ENCODE measurements at regions not wholly inside any gene's neighbourhood (a gene's known extent, or its start where the extent isn't known, plus 50 kb on each side); places are given as distances from the start of the nearest gene placed in this dataset.

GRCh38 chr2:76169276-76170008, 458.7 kb upstream of the GCFC2 start:
- H3K4me1 ChIP-seq (ENCODE audit: control insufficient read depth in 1 of 2, insufficient read depth in 2 of 2, low read depth in 1 of 2, low read length in 1 of 2): no peaks in the 10 kb centered on the region
- TF ChIP-seq NFIC (IDR thresholded peaks at IDR 0.05; ENCODE audit: borderline replicate concordance) (no peak), RAD21 (IDR thresholded peaks at IDR 0.05; ENCODE audit: low read length) (no peak), TCF12 (IDR thresholded peaks at IDR 0.05) (no peak), REST (IDR thresholded peaks at IDR 0.05; ENCODE audit: low read depth, low read length) (no peak), MXI1 (IDR thresholded peaks at IDR 0.05; ENCODE audit: low read depth, low read length) (no peak), JUND (IDR thresholded peaks at IDR 0.05) (no peak), RCOR1 (IDR thresholded peaks at IDR 0.05; ENCODE audit: low read length) (no peak), USF2 (IDR thresholded peaks at IDR 0.05; ENCODE audit: borderline replicate concordance, low read depth, low read length) (no peak)
- H3K36me3 ChIP-seq (replicated peaks in 1 of 2; ENCODE audit: control insufficient read depth in 1 of 2, insufficient read depth in 2 of 2, low read length in 1 of 2): no peaks in the 10 kb centered on the region
- ChIA-PET POLR2A (no interaction called here), CTCF (interaction anchor here (0.5 kb wide), 1 partner anchor 15 kb away, joined by 4 read pairs; no protein-coding TSS in a partner anchor)
- no peaks in the 10 kb centered on the region for H3K9me3 ChIP-seq
- no peak overlapping the region for H3K4me3 ChIP-seq (ENCODE audit: low read depth in 2 of 2, low read length in 1 of 2)
- no peaks in the 10 kb centered on the region for H4K20me1 ChIP-seq (ENCODE audit: insufficient read depth)
- no peak overlapping the region for H3K4me2 ChIP-seq
- H2AFZ ChIP-seq (ENCODE audit: low read depth): no peak overlapping the region
- no peaks in the 10 kb centered on the region for H3K27me3 ChIP-seq (ENCODE audit: insufficient read depth)
- H3K79me2 ChIP-seq (ENCODE audit: insufficient read depth): no peaks in the 10 kb centered on the region
- no peaks in the 10 kb centered on the region for H3F3A ChIP-seq (replicated peaks; ENCODE audit: insufficient read depth)
- no peak for DNase-seq
- no peak overlapping the region for H3K9ac ChIP-seq
- no peaks in the 10 kb centered on the region for H3K9me2 ChIP-seq
- 3% methylated on average over 2 of the region's 2 CpGs for WGBS (ENCODE audit: low lambda C conversion rate)
- no peak overlapping the region for H3K27ac ChIP-seq (ENCODE audit: low read depth in 2 of 2, low read length in 1 of 2)

- Histone ChIP-seq H3F3A (replicated peaks; ENCODE audit: insufficient read depth) (no peaks in the 10 kb centered on the region), H3K9ac (no peak overlapping the region), H3K4me2 (no peak overlapping the region), H3K4me1 (ENCODE audit: control insufficient read depth in 1 of 2, insufficient read depth in 2 of 2, low read depth in 1 of 2, low read length in 1 of 2) (no peaks in the 10 kb centered on the region), H3K4me3 (ENCODE audit: low read depth in 2 of 2, low read length in 1 of 2) (no peak overlapping the region), H3K27me3 (ENCODE audit: insufficient read depth) (no peaks in the 10 kb centered on the region), H3K27ac (ENCODE audit: low read depth in 2 of 2, low read length in 1 of 2) (no peak overlapping the region), H3K36me3 (replicated peaks in 1 of 2; ENCODE audit: control insufficient read depth in 1 of 2, insufficient read depth in 2 of 2, low read length in 1 of 2) (no peaks in the 10 kb centered on the region), H3K9me3 (no peaks in the 10 kb centered on the region), H2AFZ (ENCODE audit: low read depth) (no peak overlapping the region), H3K79me2 (ENCODE audit: insufficient read depth) (no peaks in the 10 kb centered on the region), H4K20me1 (ENCODE audit: insufficient read depth) (no peaks in the 10 kb centered on the region), H3K9me2 (no peaks in the 10 kb centered on the region)
- POLR2A ChIA-PET: no interaction called here
- WGBS (ENCODE audit: low lambda C conversion rate): 26% methylated on average over 4 of the region's 4 CpGs
- TF ChIP-seq FOXM1 (IDR thresholded peaks at IDR 0.05; ENCODE audit: low read depth) (no peak), EZH2phosphoT487 (IDR thresholded peaks at IDR 0.05; ENCODE audit: borderline replicate concordance, low read depth) (no peak), GATA2 (CRISPR knock-in tag; IDR thresholded peaks at IDR 0.05) (no peak), ELF1 (IDR thresholded peaks at IDR 0.05) (no peak), NRF1 (IDR thresholded peaks at IDR 0.05; ENCODE audit: low read depth, low read length) (no peak), MAX (IDR thresholded peaks at IDR 0.05; ENCODE audit: low read depth) (no peak), GABPA (IDR thresholded peaks at IDR 0.05; ENCODE audit: low read depth) (no peak)
- CTCF ChIA-PET: no interaction called here
- DNase-seq: no peak
Measured at GRCh38 chr2:76163860-76164259, 453.1 kb upstream of the GCFC2 start.
